ENCODE measurements at regions not wholly inside any gene's neighbourhood (a gene's known extent, or its start where the extent isn't known, plus 50 kb on each side); places are given as distances from the start of the nearest gene placed in this dataset.

GRCh38 chr7:85462671-85463070 lies 275.8 kb upstream of the SEMA3D start:
- H3K4me3 ChIP-seq (ENCODE audit: low read length) = no peak overlapping the region
- DNase-seq (ENCODE audit: low read depth, low spot score) = no peak

- H3K4me3 ChIP-seq (ENCODE audit: low read length) = no peak overlapping the region
- DNase-seq (ENCODE audit: low read depth, low spot score) = no peak
Observed at GRCh38 chr7:85457911-85458310, 271.1 kb upstream of the SEMA3D start.

GRCh38 chr7:85456254-85456653 lies 269.4 kb upstream of the SEMA3D start:
- no peak for DNase-seq (ENCODE audit: low read depth, low spot score)

GRCh38 chr7:85454904-85455303 lies 268.0 kb upstream of the SEMA3D start:
- DNase-seq (ENCODE audit: low read depth, low spot score) = no peak
- H3K4me3 ChIP-seq (ENCODE audit: low read length) = no peak overlapping the region

More at GRCh38 chr7:85456254-85456653, 269.4 kb upstream of the SEMA3D start:
- no peak overlapping the region for H3K4me3 ChIP-seq (ENCODE audit: low read length)

GRCh38 chr7:85452674-85453073 lies 265.8 kb upstream of the SEMA3D start:
- H3K4me3 ChIP-seq (ENCODE audit: low read length) = no peak overlapping the region
- no peak for DNase-seq (ENCODE audit: low read depth, low spot score)

- no peak overlapping the region for H3K4me3 ChIP-seq (ENCODE audit: low read length)
- DNase-seq (ENCODE audit: low read depth, low spot score) = no peak
Observed at GRCh38 chr7:85449478-85449877, 262.6 kb upstream of the SEMA3D start.

GRCh38 chr7:85447004-85447403 lies 260.1 kb upstream of the SEMA3D start:
- no peak overlapping the region for H3K4me3 ChIP-seq (ENCODE audit: low read length)
- DNase-seq (ENCODE audit: low read depth, low spot score) = no peak

- H3K4me3 ChIP-seq (ENCODE audit: low read length) = no peak overlapping the region
- no peak for DNase-seq (ENCODE audit: low read depth, low spot score)
Observed at GRCh38 chr7:85426487-85426960, 239.7 kb upstream of the SEMA3D start.

GRCh38 chr7:85424298-85424697 lies 237.4 kb upstream of the SEMA3D start:
- no peak overlapping the region for H3K4me3 ChIP-seq (ENCODE audit: low read length)
- DNase-seq (ENCODE audit: low read depth, low spot score) = no peak

GRCh38 chr7:85423209-85423895 lies 236.5 kb upstream of the SEMA3D start:
- DNase-seq (ENCODE audit: low read depth, low spot score) = no peak
- no peak overlapping the region for H3K4me3 ChIP-seq (ENCODE audit: low read length)

- no peak for DNase-seq (ENCODE audit: low read depth, low spot score)
Observed at GRCh38 chr7:85415743-85416142, 228.9 kb upstream of the SEMA3D start.

GRCh38 chr7:85413718-85414117 lies 226.9 kb upstream of the SEMA3D start:
- no peak overlapping the region for H3K4me3 ChIP-seq (ENCODE audit: low read length)
- no peak for DNase-seq (ENCODE audit: low read depth, low spot score)

More at GRCh38 chr7:85415743-85416142, 228.9 kb upstream of the SEMA3D start:
- no peak overlapping the region for H3K4me3 ChIP-seq (ENCODE audit: low read length)

- no peak for DNase-seq (ENCODE audit: low read depth, low spot score)
Observed at GRCh38 chr7:85412912-85413311, 226.1 kb upstream of the SEMA3D start.

GRCh38 chr7:85407391-85407790 lies 220.5 kb upstream of the SEMA3D start:
- DNase-seq (ENCODE audit: low read depth, low spot score) = no peak

More at GRCh38 chr7:85412912-85413311, 226.1 kb upstream of the SEMA3D start:
- no peak overlapping the region for H3K4me3 ChIP-seq (ENCODE audit: low read length)

GRCh38 chr7:85405016-85405902 lies 218.4 kb upstream of the SEMA3D start:
- H3K4me3 ChIP-seq (ENCODE audit: low read length) = no peak overlapping the region
- no peak for DNase-seq (ENCODE audit: low read depth, low spot score)

More at GRCh38 chr7:85407391-85407790, 220.5 kb upstream of the SEMA3D start:
- no peak overlapping the region for H3K4me3 ChIP-seq (ENCODE audit: low read length)

GRCh38 chr7:85396676-85397075 lies 209.8 kb upstream of the SEMA3D start:
- H3K4me3 ChIP-seq (ENCODE audit: low read length) = no peak overlapping the region
- no peak for DNase-seq (ENCODE audit: low read depth, low spot score)

- DNase-seq (ENCODE audit: low read depth, low spot score) = no peak
- H3K4me3 ChIP-seq (ENCODE audit: low read length) = no peak overlapping the region
Observed at GRCh38 chr7:85392789-85393188, 205.9 kb upstream of the SEMA3D start.

GRCh38 chr7:85392326-85392725 lies 205.5 kb upstream of the SEMA3D start:
- DNase-seq (ENCODE audit: low read depth, low spot score) = no peak
- H3K4me3 ChIP-seq (ENCODE audit: low read length) = no peak overlapping the region

GRCh38 chr7:85386460-85386859 lies 199.6 kb upstream of the SEMA3D start:
- DNase-seq (ENCODE audit: low read depth, low spot score) = no peak
- no peak overlapping the region for H3K4me3 ChIP-seq (ENCODE audit: low read length)

- no peak for DNase-seq (ENCODE audit: low read depth, low spot score)
- H3K4me3 ChIP-seq (ENCODE audit: low read length) = no peak overlapping the region
Observed at GRCh38 chr7:85384392-85384791, 197.5 kb upstream of the SEMA3D start.
